GM06990 (cell line): ENCODE measurements at regions not wholly inside any gene's neighbourhood (a gene's known extent, or its start where the extent isn't known, plus 50 kb on each side); places are given as distances from the start of the nearest gene placed in this dataset.
"Not testable (repeated sequence)": the region's sequence is repeated elsewhere in the genome, so short reads cannot be mapped to it uniquely, and the experiment has no call there.

Experiments
- DNase-seq: peaks from one replicate; pipeline ENCODE4 v3.0.0-alpha.2; 2011; ENCODE audit not compliant: insufficient read length; ENCODE audit errors: extremely low read depth
- H3K27me3 ChIP-seq: replicated peaks from 2 replicates; pipeline ENCODE4 v1.6.0; 2011; ENCODE audit warnings: low read length; ENCODE audit not compliant: control insufficient read depth, insufficient read depth
- H3K36me3 ChIP-seq: 2 replicates; pipeline ENCODE4 v1.5.1; 2011; ENCODE audit warnings: low read length; ENCODE audit not compliant: control insufficient read depth, insufficient read depth
- H3K4me3 ChIP-seq: replicated peaks from 2 replicates; pipeline ENCODE4 v1.5.1; 2011; ENCODE audit warnings: low read depth, mild to moderate bottlenecking, control low read depth, low read length
- CTCF ChIP-seq: IDR thresholded peaks from 2 replicates; pipeline ENCODE4 v1.5.1; 2011; ENCODE audit warnings: low read length, control low read depth, mild to moderate bottlenecking, inconsistent platforms; ENCODE audit not compliant: insufficient read depth, poor library complexity, severe bottlenecking

GRCh38 chr2:111623380-111623779 lies 260.6 kb downstream of the ANAPC1 start:
- no peak for DNase-seq
- Histone ChIP-seq H3K36me3 (no peaks in the 10 kb centered on the region), H3K4me3 (no peak overlapping the region), H3K27me3 (no peaks in the 10 kb centered on the region)
- no peak for TF ChIP-seq CTCF

GRCh38 chr2:111624411-111625156 lies 259.4 kb downstream of the ANAPC1 start:
- no peak for DNase-seq
- H3K4me3 ChIP-seq = no peak overlapping the region
- no peaks in the 10 kb centered on the region for H3K27me3 ChIP-seq
- no peaks in the 10 kb centered on the region for H3K36me3 ChIP-seq
- no peak for TF ChIP-seq CTCF

- not testable (repeated sequence) for H3K36me3 ChIP-seq, H3K27me3 ChIP-seq, DNase-seq, H3K4me3 ChIP-seq
Observed at GRCh38 chr2:111625157-111625537, 258.8 kb downstream of the ANAPC1 start.

- H3K27me3 ChIP-seq = no peaks in the 10 kb centered on the region
- no peak for DNase-seq
- no peak overlapping the region for H3K4me3 ChIP-seq
- H3K36me3 ChIP-seq = no peaks in the 10 kb centered on the region
- no peak for TF ChIP-seq CTCF
Observed at GRCh38 chr2:111626037-111626864, 257.7 kb downstream of the ANAPC1 start.

GRCh38 chr2:111626865-111627163 lies 257.2 kb downstream of the ANAPC1 start:
- Histone ChIP-seq H3K36me3 (no peaks in the 10 kb centered on the region), H3K4me3 (no peak overlapping the region), H3K27me3 (no peaks in the 10 kb centered on the region)
- TF ChIP-seq CTCF = no peak
- no peak for DNase-seq

- no peak for DNase-seq
- H3K36me3 ChIP-seq = no peaks in the 10 kb centered on the region
- no peaks in the 10 kb centered on the region for H3K27me3 ChIP-seq
- TF ChIP-seq CTCF = no peak
- H3K4me3 ChIP-seq = no peak overlapping the region
Observed at GRCh38 chr2:111627256-111627655, 256.7 kb downstream of the ANAPC1 start.
